Mesenchymal stem cell (in vitro differentiated cells and primary cell): ENCODE measurements at regions not wholly inside any gene's neighbourhood (a gene's known extent, or its start where the extent isn't known, plus 50 kb on each side); places are given as distances from the start of the nearest gene placed in this dataset.

Source experiments
- DNase-seq: peaks from one replicate; pipeline ENCODE4 v3.0.0-alpha.2; 2013
- H2AFZ ChIP-seq: one replicate; pipeline ENCODE4 v1.6.1; 2013; ENCODE audit warnings: low read depth, mild to moderate bottlenecking, control low read depth, inconsistent platforms, low read length, moderate library complexity
- H2AK5ac ChIP-seq: 2 replicates; pipeline ENCODE4 v1.6.1; 2013; ENCODE audit warnings: low read length, moderate library complexity, mild to moderate bottlenecking, inconsistent platforms; ENCODE audit not compliant: severe bottlenecking
- H2BK120ac ChIP-seq: one replicate; pipeline ENCODE4 v1.6.1; 2013; ENCODE audit warnings: low read depth, mild to moderate bottlenecking, inconsistent platforms, low read length, moderate library complexity
- H2BK12ac ChIP-seq, 2 experiments: one replicate each; pipeline ENCODE4 v1.6.1; 2013; ENCODE audit warnings: inconsistent platforms in 2 of 2, low read length in 2 of 2, mild to moderate bottlenecking in 2 of 2, moderate library complexity in 2 of 2, control low read depth in 1 of 2
- H2BK15ac ChIP-seq: one replicate; pipeline ENCODE4 v1.6.1; 2013; ENCODE audit warnings: mild to moderate bottlenecking, low read depth, inconsistent platforms; ENCODE audit not compliant: poor library complexity, severe bottlenecking
- H2BK5ac ChIP-seq: 2 replicates; pipeline ENCODE4 v1.6.1; 2013; ENCODE audit warnings: low read depth, mild to moderate bottlenecking, low read length, control low read depth, inconsistent platforms; ENCODE audit not compliant: poor library complexity, severe bottlenecking
- H3K14ac ChIP-seq, 2 experiments: one replicate each; pipeline ENCODE4 v1.6.1; 2013; ENCODE audit warnings: inconsistent platforms in 2 of 2, low read length in 2 of 2, control low read depth in 1 of 2, mild to moderate bottlenecking in 1 of 2, moderate library complexity in 1 of 2
- H3K18ac ChIP-seq, 2 experiments: one replicate each; pipeline ENCODE4 v1.6.1; 2013; ENCODE audit warnings: inconsistent platforms in 2 of 2, low read length in 2 of 2, control low read depth in 1 of 2, low read depth in 1 of 2, mild to moderate bottlenecking in 1 of 2
- H3K23ac ChIP-seq, 2 experiments: one replicate each; pipeline ENCODE4 v1.6.1; 2013; ENCODE audit warnings: inconsistent platforms in 2 of 2, low read length in 2 of 2, mild to moderate bottlenecking in 2 of 2, moderate library complexity in 2 of 2, control low read depth in 1 of 2
- H3K27ac ChIP-seq: 2 replicates; pipeline ENCODE4 v1.5.1; 2013; ENCODE audit warnings: mild to moderate bottlenecking, moderate library complexity, low read length, control low read depth, inconsistent platforms; ENCODE audit not compliant: poor library complexity, severe bottlenecking
- H3K27me3 ChIP-seq, 2 experiments: 2 replicates each; pipeline versions ENCODE4 v1.6.1 to v1.7.0; 2013; ENCODE audit warnings: low read length in 2 of 2, mild to moderate bottlenecking in 2 of 2, moderate library complexity in 2 of 2, control low read depth in 1 of 2, inconsistent platforms in 1 of 2; ENCODE audit not compliant: control insufficient read depth in 1 of 2, insufficient read depth in 1 of 2
- H3K36me3 ChIP-seq, 2 experiments: 2 replicates each; pipeline versions ENCODE4 v1.6.1 to v1.7.0; 2013; ENCODE audit warnings: low read length in 2 of 2, control low read depth in 1 of 2, inconsistent platforms in 1 of 2, low read depth in 1 of 2, mild to moderate bottlenecking in 1 of 2; ENCODE audit not compliant: insufficient read depth in 2 of 2, control insufficient read depth in 1 of 2
- H3K4ac ChIP-seq, 2 experiments: one replicate each; pipeline ENCODE4 v1.6.1; 2013; ENCODE audit warnings: inconsistent platforms in 2 of 2, low read length in 2 of 2, mild to moderate bottlenecking in 2 of 2, moderate library complexity in 2 of 2, control low read depth in 1 of 2, low read depth in 1 of 2
- H3K4me1 ChIP-seq: 2 replicates; pipeline ENCODE4 v1.6.1; 2013; ENCODE audit warnings: low read depth, low read length, control low read depth; ENCODE audit not compliant: control insufficient read depth, insufficient read depth
- H3K4me2 ChIP-seq: 2 replicates; pipeline ENCODE4 v1.6.1; 2013; ENCODE audit warnings: low read length, mild to moderate bottlenecking, inconsistent platforms; ENCODE audit not compliant: poor library complexity, severe bottlenecking
- H3K4me3 ChIP-seq, 2 experiments: 2 replicates each; pipeline versions ENCODE4 v1.5.1 to v1.7.0; 2013; ENCODE audit warnings: low read length in 2 of 2, mild to moderate bottlenecking in 2 of 2, control low read depth in 1 of 2, low read depth in 1 of 2; ENCODE audit not compliant: insufficient read depth in 1 of 2
- H3K79me1 ChIP-seq: replicated peaks from 2 replicates; pipeline ENCODE4 v1.6.1; 2013; ENCODE audit warnings: mild to moderate bottlenecking, control low read depth, low read length, inconsistent platforms; ENCODE audit not compliant: poor library complexity, severe bottlenecking
- H3K9ac ChIP-seq: 2 replicates; pipeline ENCODE4 v1.7.0; 2013; ENCODE audit warnings: mild to moderate bottlenecking, low read length, moderate library complexity
- H3K9me3 ChIP-seq: 2 replicates; pipeline ENCODE4 v1.7.0; 2013; ENCODE audit warnings: mild to moderate bottlenecking, low read length; ENCODE audit not compliant: control insufficient read depth
- H4K8ac ChIP-seq: one replicate; pipeline ENCODE4 v1.6.1; 2013; ENCODE audit warnings: inconsistent platforms, mild to moderate bottlenecking, low read length, moderate library complexity
- H4K91ac ChIP-seq: one replicate; pipeline ENCODE4 v1.6.1; 2013; ENCODE audit warnings: mild to moderate bottlenecking, low read length, inconsistent platforms
- WGBS: methylation state at CpG from one replicate; pipeline ENCODE4 v1.1.7; 2013; ENCODE audit warnings: mixed read lengths; 5-methylcytosine and 5-hydroxymethylcytosine counted together

- no CpG with 5 or more reads among the region's 1 CpG for WGBS
These were observed 867.3 kb upstream of the NUDT12 start for GRCh38 chr5:104429911-104430310.

DNA sequence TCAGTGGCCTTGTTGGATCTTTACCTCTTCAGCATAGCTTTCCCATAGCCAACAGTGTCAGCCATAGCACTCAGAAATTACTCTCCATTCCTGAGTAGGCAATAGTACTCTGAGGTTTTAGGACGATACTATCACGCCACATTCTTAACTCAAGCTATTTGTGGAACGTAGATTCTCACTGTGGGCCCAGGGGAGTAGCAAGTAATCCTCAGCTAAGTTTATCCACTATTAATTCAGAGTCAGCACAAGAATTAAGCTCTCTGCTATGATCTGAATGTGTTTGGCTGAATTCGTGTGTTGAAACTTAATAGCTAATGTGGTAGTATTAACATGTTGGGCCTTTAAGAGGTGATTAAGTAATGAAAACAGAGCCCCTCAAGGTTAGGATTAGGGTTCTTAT lies 858.8 kb upstream of the NUDT12 start:
- Histone ChIP-seq H2AK5ac (no peak overlapping the region), H3K9ac (no peak overlapping the region), H3K4me2 (no peak overlapping the region), H2BK15ac (no peak overlapping the region), H2AFZ (no peak overlapping the region), H3K4ac (no peak overlapping the region), H2BK12ac (no peak overlapping the region), H3K27ac (no peak overlapping the region), H3K4me3 (no peak overlapping the region), H3K79me1 (no peaks in the 10 kb centered on the region), H2BK120ac (no peak overlapping the region), H3K18ac (no peak overlapping the region), H3K4me1 (no peaks in the 10 kb centered on the region), H3K23ac (no peak overlapping the region), H2BK5ac (no peak overlapping the region), H3K14ac (no peak overlapping the region), H4K8ac (no peak overlapping the region), H3K36me3 (no peaks in the 10 kb centered on the region), H4K91ac (no peak overlapping the region), H3K27me3 (no peaks in the 10 kb centered on the region), H3K9me3 (no peaks in the 10 kb centered on the region)
- no peak for DNase-seq
- WGBS: 84% methylated on average over 3 of the region's 4 CpGs

More at GRCh38 chr5:104429911-104430310, 867.3 kb upstream of the NUDT12 start:
- H3K9ac ChIP-seq: no peak overlapping the region
- no peak overlapping the region for H2BK12ac ChIP-seq
- no peak overlapping the region for H2AFZ ChIP-seq
- no peak overlapping the region for H3K14ac ChIP-seq
- no peak overlapping the region for H2AK5ac ChIP-seq
- no peak overlapping the region for H2BK120ac ChIP-seq
- H3K36me3 ChIP-seq: no peaks in the 10 kb centered on the region
- H3K23ac ChIP-seq: no peak overlapping the region
- H3K4me1 ChIP-seq: no peaks in the 10 kb centered on the region
- H3K18ac ChIP-seq: no peak overlapping the region
- no peak overlapping the region for H3K4me3 ChIP-seq
- H3K79me1 ChIP-seq: no peaks in the 10 kb centered on the region
- H4K8ac ChIP-seq: no peak overlapping the region
- H2BK15ac ChIP-seq: no peak overlapping the region
- no peak overlapping the region for H2BK5ac ChIP-seq
- H3K27ac ChIP-seq: no peak overlapping the region
- H3K4me2 ChIP-seq: no peak overlapping the region
- no peak for DNase-seq
- H3K27me3 ChIP-seq: no peaks in the 10 kb centered on the region
- H4K91ac ChIP-seq: no peak overlapping the region
- no peaks in the 10 kb centered on the region for H3K9me3 ChIP-seq
- no peak overlapping the region for H3K4ac ChIP-seq

DNA sequence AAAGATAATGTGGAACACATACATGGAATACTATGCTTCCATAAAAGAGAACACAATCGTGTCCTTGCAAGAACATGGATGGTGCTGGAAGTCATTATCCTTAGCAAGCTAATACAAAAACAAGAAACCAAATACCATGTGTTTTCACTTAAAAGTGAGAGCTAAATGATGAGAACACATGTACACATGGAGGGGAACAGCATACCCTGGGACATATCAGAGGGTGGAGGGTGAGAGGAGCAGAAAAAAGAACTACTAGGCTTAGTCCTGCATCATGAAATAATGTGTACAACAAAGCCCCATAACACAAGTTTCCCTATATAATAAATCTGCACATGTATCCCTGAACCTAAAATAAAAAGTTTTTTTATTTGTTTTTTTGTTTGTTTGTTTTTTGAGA lies 855.5 kb upstream of the NUDT12 start:
- Histone ChIP-seq H3K4me1 (no peaks in the 10 kb centered on the region), H2AFZ (no peak overlapping the region), H2BK5ac (no peak overlapping the region), H3K79me1 (no peaks in the 10 kb centered on the region), H3K4me2 (no peak overlapping the region), H3K23ac (no peak overlapping the region), H3K18ac (no peak overlapping the region), H3K4me3 (no peak overlapping the region), H4K91ac (no peak overlapping the region), H3K14ac (no peak overlapping the region), H2BK120ac (no peak overlapping the region), H3K27me3 (no peaks in the 10 kb centered on the region), H4K8ac (no peak overlapping the region), H2BK12ac (no peak overlapping the region), H3K27ac (no peak overlapping the region), H3K9ac (no peak overlapping the region), H3K36me3 (no peaks in the 10 kb centered on the region), H3K4ac (no peak overlapping the region), H2BK15ac (no peak overlapping the region), H3K9me3 (no peaks in the 10 kb centered on the region), H2AK5ac (no peak overlapping the region)
- no CpG with 5 or more reads among the region's 1 CpG for WGBS
- no peak for DNase-seq

DNA sequence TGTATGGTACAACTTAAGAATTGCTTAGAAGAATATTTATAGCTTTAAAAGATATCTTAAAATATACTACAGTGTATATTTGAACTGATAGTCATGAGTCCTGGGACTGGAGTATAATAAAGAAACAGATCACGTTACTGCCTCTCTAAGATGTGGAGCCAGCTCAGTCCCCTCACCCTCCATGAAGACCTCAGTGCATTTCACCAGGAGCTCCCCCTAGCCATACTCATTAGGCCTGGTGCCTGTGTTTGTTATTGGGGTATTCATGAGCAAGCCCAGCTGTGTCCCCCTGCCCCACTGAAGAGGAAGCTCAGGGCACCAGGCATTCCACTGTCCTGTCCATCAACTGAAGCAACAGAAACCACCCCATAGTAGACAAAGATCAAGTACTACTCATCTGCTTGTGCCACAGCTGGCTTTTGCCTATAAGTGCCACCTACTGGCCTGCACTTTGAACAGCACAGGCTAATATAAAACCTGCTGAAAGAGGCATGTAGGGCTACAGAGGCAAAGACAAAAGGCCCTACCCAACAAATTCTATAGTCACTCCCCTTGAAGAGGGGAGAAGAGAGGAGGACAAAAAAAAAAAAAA lies 850.2 kb upstream of the NUDT12 start:
- H3K36me3 ChIP-seq: no peaks in the 10 kb centered on the region
- no peaks in the 10 kb centered on the region for H3K27me3 ChIP-seq
- no peak overlapping the region for H4K91ac ChIP-seq
- H2BK5ac ChIP-seq: no peak overlapping the region
- H3K79me1 ChIP-seq: no peaks in the 10 kb centered on the region
- no peak overlapping the region for H3K18ac ChIP-seq
- H2AFZ ChIP-seq: no peak overlapping the region
- no peak overlapping the region for H3K9ac ChIP-seq
- H2AK5ac ChIP-seq: no peak overlapping the region
- H3K27ac ChIP-seq: no peak overlapping the region
- no peak overlapping the region for H3K4me2 ChIP-seq
- H3K4me1 ChIP-seq: no peaks in the 10 kb centered on the region
- H2BK15ac ChIP-seq: no peak overlapping the region
- no peak overlapping the region for H2BK12ac ChIP-seq
- DNase-seq: peak; percentile 54
- H3K14ac ChIP-seq: no peak overlapping the region
- no peak overlapping the region for H2BK120ac ChIP-seq
- no peak overlapping the region for H3K4ac ChIP-seq
- WGBS: no CpG with 5 or more reads among the region's 1 CpG
- peak overlapping the region; percentile 12 for H4K8ac ChIP-seq
- no peak overlapping the region for H3K4me3 ChIP-seq
- no peak overlapping the region for H3K23ac ChIP-seq
- H3K9me3 ChIP-seq: no peaks in the 10 kb centered on the region
